Activated B cell treated with CpG ODN at 0.5 μM for 24 hours (primary cell): ENCODE measurements at regions not wholly inside any gene's neighbourhood (a gene's known extent, or its start where the extent isn't known, plus 50 kb on each side); places are given as distances from the start of the nearest gene placed in this dataset.

Experiments
- ATAC-seq: fragments of 200-7000 bp; cut with Tn5 transposase; one replicate; pipeline ENCODE4 v1.10.0; 2021; ENCODE audit warnings: low read depth, mild to moderate bottlenecking, moderate library complexity
- CTCF ChIA-PET: fragments of 350-600 bp; sonication (Branson Sonifier 250); formaldehyde crosslinking; loops from one replicate; lab custom pipeline; 2021; ENCODE audit warnings: antibody characterized with exemption; lab: Charles Lee
- POLR2A ChIA-PET: fragments of 350-600 bp; sonication (Branson Sonifier 250); formaldehyde crosslinking; loops from one replicate; lab custom pipeline; 2021; ENCODE audit warnings: antibody characterized with exemption; lab: Charles Lee
- DNase-seq: peaks from one replicate; pipeline ENCODE4 v3.0.0; 2022
- H3K27ac Mint-ChIP-seq: one replicate; pipeline ENCODE4 v1.8.0; 2020; ENCODE audit warnings: mixed read lengths
- H3K27me3 Mint-ChIP-seq: one replicate; pipeline ENCODE4 v1.8.0; 2021; ENCODE audit warnings: mixed read lengths
- H3K36me3 Mint-ChIP-seq: one replicate; pipeline ENCODE4 v1.8.0; 2021; ENCODE audit warnings: low read depth, mixed read lengths
- H3K4me1 Mint-ChIP-seq: one replicate; pipeline ENCODE4 v1.8.0; 2021; ENCODE audit warnings: mixed read lengths
- H3K4me3 Mint-ChIP-seq: one replicate; pipeline ENCODE4 v1.8.0; 2020; ENCODE audit warnings: mild to moderate bottlenecking, mixed read lengths
- H3K9me3 Mint-ChIP-seq: one replicate; pipeline ENCODE4 v1.8.0; 2020; ENCODE audit warnings: mixed read lengths
- intact Hi-C: fragments of 100-400 bp; cut with micrococcal nuclease; formaldehyde crosslinking; loops from one replicate; pipeline ENCODE4 v1.15.1; 2024
- TF ChIP-seq, protein P1 (sequence below): fragments of 200-600 bp; IDR thresholded peaks from one replicate; pipeline ENCODE4 v1.8.0; 2022; ENCODE audit warnings: antibody characterized with exemption, mild to moderate bottlenecking

DNA sequence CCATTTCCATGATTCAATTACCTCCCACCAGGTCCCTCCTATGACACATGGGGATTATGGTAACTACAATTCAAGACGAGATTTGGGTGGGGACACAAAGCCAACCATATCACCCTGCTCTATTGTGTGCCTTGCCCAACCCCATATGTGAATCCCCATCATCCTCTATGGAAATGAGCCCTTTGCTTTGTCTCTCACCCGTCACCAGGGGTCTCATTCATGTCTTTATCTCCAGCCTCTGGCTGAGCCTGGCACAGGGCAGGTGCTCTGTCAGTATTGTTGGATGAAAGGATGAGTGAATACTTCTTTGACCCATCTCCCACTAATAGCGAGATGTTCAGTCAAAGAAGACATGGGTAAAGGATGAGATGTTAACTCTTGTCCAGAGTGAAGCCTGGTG lies 116.6 kb upstream of the LGALSL start:
- Mint-ChIP-seq H3K27me3 (peaks cover 3% of the 10 kb centered on the region), H3K4me1 (no peaks in the 10 kb centered on the region), H3K36me3 (no peaks in the 10 kb centered on the region), H3K9me3 (no peaks in the 10 kb centered on the region), H3K4me3 (no peak overlapping the region), H3K27ac (no peak overlapping the region)
- TF ChIP-seq, protein P1, sequence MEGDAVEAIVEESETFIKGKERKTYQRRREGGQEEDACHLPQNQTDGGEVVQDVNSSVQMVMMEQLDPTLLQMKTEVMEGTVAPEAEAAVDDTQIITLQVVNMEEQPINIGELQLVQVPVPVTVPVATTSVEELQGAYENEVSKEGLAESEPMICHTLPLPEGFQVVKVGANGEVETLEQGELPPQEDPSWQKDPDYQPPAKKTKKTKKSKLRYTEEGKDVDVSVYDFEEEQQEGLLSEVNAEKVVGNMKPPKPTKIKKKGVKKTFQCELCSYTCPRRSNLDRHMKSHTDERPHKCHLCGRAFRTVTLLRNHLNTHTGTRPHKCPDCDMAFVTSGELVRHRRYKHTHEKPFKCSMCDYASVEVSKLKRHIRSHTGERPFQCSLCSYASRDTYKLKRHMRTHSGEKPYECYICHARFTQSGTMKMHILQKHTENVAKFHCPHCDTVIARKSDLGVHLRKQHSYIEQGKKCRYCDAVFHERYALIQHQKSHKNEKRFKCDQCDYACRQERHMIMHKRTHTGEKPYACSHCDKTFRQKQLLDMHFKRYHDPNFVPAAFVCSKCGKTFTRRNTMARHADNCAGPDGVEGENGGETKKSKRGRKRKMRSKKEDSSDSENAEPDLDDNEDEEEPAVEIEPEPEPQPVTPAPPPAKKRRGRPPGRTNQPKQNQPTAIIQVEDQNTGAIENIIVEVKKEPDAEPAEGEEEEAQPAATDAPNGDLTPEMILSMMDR: no peak
- ChIA-PET POLR2A (no interaction called here), CTCF (interaction anchor here (1.1 to 1.4 kb wide), 2 partner anchors 9 to 223 kb away, joined by 3 to 4 read pairs; no protein-coding TSS in a partner anchor)
- DNase-seq: no peak
- intact Hi-C loops: no loop called here
- ATAC-seq: no peak

DNA sequence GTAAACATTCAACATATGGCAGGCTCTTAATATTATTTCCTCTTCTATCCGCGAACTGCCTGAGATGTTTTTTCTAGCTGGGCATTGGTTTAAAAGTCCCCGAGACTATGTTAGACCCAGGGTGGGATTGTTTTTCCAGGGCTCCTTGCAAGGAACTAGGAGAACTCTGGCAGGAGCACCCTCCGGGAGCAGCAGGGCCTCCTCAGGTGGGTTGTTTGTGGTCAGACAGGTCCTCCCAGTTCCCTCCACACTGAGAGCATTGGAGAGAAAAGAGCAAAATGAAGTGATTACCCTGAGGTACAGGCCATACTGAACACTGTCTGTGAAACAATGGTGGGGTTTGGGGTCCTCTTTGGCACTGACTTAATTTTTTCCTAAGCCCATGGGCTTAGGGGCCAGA lies 115.9 kb upstream of the LGALSL start:
- Mint-ChIP-seq H3K27me3 (peaks cover 3% of the 10 kb centered on the region), H3K4me1 (no peaks in the 10 kb centered on the region), H3K36me3 (no peaks in the 10 kb centered on the region), H3K9me3 (no peaks in the 10 kb centered on the region), H3K4me3 (no peak overlapping the region), H3K27ac (no peak overlapping the region)
- intact Hi-C loops: no loop called here
- TF ChIP-seq, protein P1: no peak
- POLR2A ChIA-PET: no interaction called here
- DNase-seq (no peak), ATAC-seq (no peak)
- CTCF ChIA-PET: no interaction called here

DNA sequence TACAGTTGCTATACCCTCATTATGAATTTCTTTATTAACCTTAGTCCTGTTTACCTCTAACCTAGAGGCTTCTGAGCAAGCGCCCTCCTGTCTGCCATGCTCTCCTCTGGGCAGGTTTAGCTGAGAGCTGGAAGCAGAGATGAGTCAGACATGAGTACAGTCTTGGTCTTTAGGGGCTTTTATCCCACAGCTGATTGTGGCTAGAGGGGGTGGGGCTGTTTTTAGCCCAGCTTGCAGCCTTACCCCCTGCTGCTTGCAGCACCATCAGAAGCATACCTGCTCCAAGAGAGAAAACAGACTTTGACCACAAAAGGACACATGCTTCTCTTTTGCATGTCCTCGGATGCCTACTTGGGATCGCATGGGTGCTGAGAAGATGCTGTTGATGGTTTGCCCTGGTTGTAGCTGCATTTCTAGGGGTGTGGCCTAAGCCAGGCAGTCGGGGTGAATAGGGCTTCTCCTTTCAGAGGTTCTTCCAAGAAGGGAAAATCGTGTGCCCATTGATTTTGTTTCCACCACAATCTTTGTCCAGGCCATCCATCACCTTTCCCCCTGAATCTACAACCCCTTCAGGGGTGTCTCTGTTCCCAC lies 115.0 kb upstream of the LGALSL start:
- ChIA-PET CTCF (interaction anchor here (0.7 to 1.1 kb wide), 2 partner anchors 8 to 10 kb away, joined by 3 to 5 read pairs; no protein-coding TSS in a partner anchor), POLR2A (no interaction called here)
- Mint-ChIP-seq H3K27me3 (peaks cover 3% of the 10 kb centered on the region), H3K4me1 (no peaks in the 10 kb centered on the region), H3K9me3 (no peaks in the 10 kb centered on the region), H3K4me3 (no peak overlapping the region), H3K27ac (no peak overlapping the region), H3K36me3 (no peaks in the 10 kb centered on the region)
- ATAC-seq (no peak), DNase-seq (no peak)
- intact Hi-C loops: no loop called here
- TF ChIP-seq, protein P1: no peak

DNA sequence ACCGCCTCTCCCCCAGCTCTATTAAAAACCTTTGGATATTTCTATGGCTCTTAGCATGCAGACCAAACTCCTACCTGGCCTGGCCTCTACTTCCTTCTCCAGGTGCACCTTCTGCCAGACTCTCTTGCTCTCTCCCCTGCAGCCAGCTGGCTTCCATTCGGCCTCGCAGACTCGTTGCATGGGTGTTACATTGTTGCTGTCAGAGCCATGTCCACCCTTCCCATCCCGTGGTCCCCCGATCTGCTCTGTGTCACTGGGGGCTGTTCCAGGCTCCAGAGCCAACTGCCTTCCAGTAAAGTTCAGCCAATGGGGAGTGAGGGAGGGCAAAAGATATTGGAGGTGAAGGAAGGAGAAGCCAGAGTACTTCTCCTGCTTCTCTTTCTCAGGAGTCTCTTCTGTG lies 112.5 kb upstream of the LGALSL start:
- intact Hi-C loops: no loop called here
- CTCF ChIA-PET: interaction anchor here (1.5 kb wide), 1 partner anchor 11 kb away, joined by 5 read pairs; no protein-coding TSS in a partner anchor
- POLR2A ChIA-PET: no interaction called here
- no peak overlapping the region for H3K27ac Mint-ChIP-seq
- TF ChIP-seq, protein P1: no peak
- peaks cover 6% of the 10 kb centered on the region for H3K27me3 Mint-ChIP-seq
- ATAC-seq (no peak), DNase-seq (no peak)
- no peaks in the 10 kb centered on the region for H3K9me3 Mint-ChIP-seq
- no peaks in the 10 kb centered on the region for H3K4me1 Mint-ChIP-seq
- H3K4me3 Mint-ChIP-seq: no peak overlapping the region
- no peaks in the 10 kb centered on the region for H3K36me3 Mint-ChIP-seq

DNA sequence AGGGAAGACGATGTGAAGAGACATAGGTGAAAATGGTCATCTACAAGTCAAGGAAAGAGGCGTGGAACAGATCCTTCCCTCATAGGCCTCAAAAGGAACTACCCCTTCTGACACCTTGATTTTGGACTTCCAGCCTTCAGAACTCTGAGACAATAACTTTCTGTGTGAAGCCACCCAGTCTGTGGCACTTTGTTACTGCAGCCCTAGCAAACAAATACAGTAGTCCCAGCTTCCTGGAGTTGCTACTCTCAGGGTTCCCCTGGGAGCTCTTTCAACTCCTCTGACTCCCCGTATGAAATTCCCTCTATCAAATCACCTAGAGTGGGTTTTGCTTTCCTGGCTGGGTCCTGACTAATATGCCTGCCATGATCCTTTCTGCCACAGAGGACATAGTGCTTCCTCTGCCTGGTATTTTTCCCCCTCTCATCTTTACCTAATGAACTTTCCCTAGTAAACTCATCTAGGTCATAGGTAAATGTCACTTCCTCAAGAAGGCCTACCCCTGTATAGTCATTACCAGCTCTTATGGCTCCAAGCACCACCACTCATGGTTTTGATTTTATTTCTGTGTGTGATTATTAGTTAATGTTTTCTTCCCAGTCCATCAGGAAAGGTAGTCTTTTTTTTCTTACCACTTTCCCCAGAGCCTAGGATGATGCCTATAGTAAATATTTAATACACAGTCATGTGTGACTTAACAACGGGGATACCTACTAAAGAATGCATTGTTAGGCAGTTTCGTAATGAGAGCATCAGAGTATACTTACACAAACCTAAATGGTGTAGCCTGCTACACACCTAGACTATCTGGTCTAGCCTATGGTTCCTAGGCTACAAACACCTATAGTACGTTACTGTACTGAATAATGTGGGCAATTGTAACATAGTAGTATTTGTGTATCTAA lies 111.5 kb upstream of the LGALSL start:
- Mint-ChIP-seq H3K27me3 (peaks cover 6% of the 10 kb centered on the region), H3K4me1 (no peaks in the 10 kb centered on the region), H3K27ac (no peak overlapping the region), H3K9me3 (no peaks in the 10 kb centered on the region), H3K4me3 (no peak overlapping the region), H3K36me3 (no peaks in the 10 kb centered on the region)
- ChIA-PET POLR2A (no interaction called here), CTCF (no interaction called here)
- intact Hi-C loops: no loop called here
- TF ChIP-seq, protein P1: no peak
- ATAC-seq: no peak
- no peak for DNase-seq
